Small intestine (tissue), 7 donors: ENCODE measurements at regions not wholly inside any gene's neighbourhood (a gene's known extent, or its start where the extent isn't known, plus 50 kb on each side); places are given as distances from the start of the nearest gene placed in this dataset.

Experiments used
- DNase-seq, 2 donors: peaks; one replicate each; pipeline versions ENCODE4 v3.0.0 to v3.0.0-alpha.2; 2013
- FAIRE-seq: peaks from 2 replicates; lab custom pipeline; 2012; peaks lifted over from hg19 to GRCh38; lab: Jason Lieb, UNC
- H3K27ac ChIP-seq, 3 donors: one replicate each; pipeline ENCODE4 v1.5.1; 2013; ENCODE audit warnings: low read length in 2 of 3, mild to moderate bottlenecking in 2 of 3, control low read depth in 1 of 3, inconsistent platforms in 1 of 3, low read depth in 1 of 3, moderate library complexity in 1 of 3
- H3K27me3 ChIP-seq, 3 donors: one replicate each; pipeline ENCODE4 v1.6.1; 2013; ENCODE audit warnings: low read length in 3 of 3, inconsistent platforms in 1 of 3; ENCODE audit not compliant: control insufficient read depth in 3 of 3, insufficient read depth in 3 of 3
- H3K36me3 ChIP-seq, 3 donors: one replicate each; pipeline ENCODE4 v1.6.1; 2013; ENCODE audit warnings: low read length in 3 of 3, inconsistent platforms in 1 of 3, low read depth in 1 of 3, mild to moderate bottlenecking in 1 of 3, moderate library complexity in 1 of 3; ENCODE audit not compliant: control insufficient read depth in 3 of 3, insufficient read depth in 2 of 3
- H3K4me1 ChIP-seq, 3 donors: one replicate each; pipeline ENCODE4 v1.6.1; 2013; ENCODE audit warnings: low read length in 2 of 3, inconsistent platforms in 1 of 3, low read depth in 1 of 3, mild to moderate bottlenecking in 1 of 3, moderate library complexity in 1 of 3; ENCODE audit not compliant: control insufficient read depth in 3 of 3, insufficient read depth in 2 of 3
- H3K4me3 ChIP-seq, 3 donors: one replicate each; pipeline ENCODE4 v1.5.1; 2013; ENCODE audit warnings: low read length in 3 of 3, control low read depth in 1 of 3, inconsistent platforms in 1 of 3, low read depth in 1 of 3, mild to moderate bottlenecking in 1 of 3, moderate library complexity in 1 of 3
- H3K9me3 ChIP-seq, 2 donors: one replicate each; pipeline ENCODE4 v1.6.1; 2013; ENCODE audit warnings: low read depth in 1 of 2, low read length in 1 of 2; ENCODE audit not compliant: control insufficient read depth in 2 of 2, insufficient read depth in 1 of 2
- WGBS, 3 donors: extraction: QIAGEN DNeasy Blood & Tissue Kit; methylation state at CpG; one replicate each; pipeline ENCODE4 v1.1.7; 2013; 5-methylcytosine and 5-hydroxymethylcytosine counted together
- donor health status: healthy with polysubstance abuse.
- donor health status: control.
- donor health status: control.
- donor health status: Bipolar disorder and iron deficiency.
- donor health status: healthy.

DNA sequence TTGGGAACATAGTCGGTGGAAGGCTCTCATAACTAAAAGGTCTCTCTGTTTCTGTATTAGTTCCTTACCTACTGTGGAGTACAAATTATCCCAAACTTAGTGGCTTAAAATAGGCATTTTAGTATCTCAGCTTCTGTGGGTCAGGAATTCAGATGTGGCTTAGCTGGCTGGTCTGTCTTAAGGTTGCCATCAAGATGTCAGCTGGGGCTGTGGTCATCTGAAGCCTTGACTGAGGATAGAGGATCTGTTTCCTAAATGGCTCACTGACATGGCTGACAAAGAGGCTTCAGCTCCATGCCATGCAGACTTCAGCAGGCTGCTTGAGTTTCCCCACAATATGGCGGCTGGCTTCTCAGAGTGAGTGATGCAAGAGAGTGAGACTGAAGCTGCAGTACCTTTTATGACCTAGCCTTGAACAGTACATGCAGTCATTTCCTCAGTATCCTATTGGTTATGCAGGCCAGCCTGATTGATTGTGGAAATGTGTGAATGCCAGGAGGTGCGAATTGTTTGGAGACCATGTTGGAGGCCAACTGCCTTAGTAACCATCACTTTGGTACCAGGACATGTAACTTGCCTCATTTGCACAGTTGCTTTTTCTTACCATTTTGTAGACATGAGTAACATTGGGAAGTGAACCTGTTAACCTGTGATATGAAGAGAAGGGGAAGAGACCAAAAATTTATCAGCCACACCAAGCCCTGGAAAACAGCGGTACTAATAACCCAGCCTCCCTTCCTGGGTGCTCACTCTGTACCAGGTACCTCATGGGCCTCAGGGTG lies 152.8 kb upstream of the IER5L start:
- DNase-seq (no peak), FAIRE-seq (no peak)
- Histone ChIP-seq H3K27ac (no peak overlapping the region), H3K36me3 (no peaks in the 10 kb centered on the region), H3K27me3 (no peaks in the 10 kb centered on the region), H3K4me1 (peaks cover 0 to 39% (median 4%) of the 10 kb centered on the region in 3 donors), H3K4me3 (no peak overlapping the region), H3K9me3 (peaks cover 0 to 15% of the 10 kb centered on the region in 2 donors)
- WGBS, 3 donors = 97% methylated on average over 4 of the region's 4 CpGs

DNA sequence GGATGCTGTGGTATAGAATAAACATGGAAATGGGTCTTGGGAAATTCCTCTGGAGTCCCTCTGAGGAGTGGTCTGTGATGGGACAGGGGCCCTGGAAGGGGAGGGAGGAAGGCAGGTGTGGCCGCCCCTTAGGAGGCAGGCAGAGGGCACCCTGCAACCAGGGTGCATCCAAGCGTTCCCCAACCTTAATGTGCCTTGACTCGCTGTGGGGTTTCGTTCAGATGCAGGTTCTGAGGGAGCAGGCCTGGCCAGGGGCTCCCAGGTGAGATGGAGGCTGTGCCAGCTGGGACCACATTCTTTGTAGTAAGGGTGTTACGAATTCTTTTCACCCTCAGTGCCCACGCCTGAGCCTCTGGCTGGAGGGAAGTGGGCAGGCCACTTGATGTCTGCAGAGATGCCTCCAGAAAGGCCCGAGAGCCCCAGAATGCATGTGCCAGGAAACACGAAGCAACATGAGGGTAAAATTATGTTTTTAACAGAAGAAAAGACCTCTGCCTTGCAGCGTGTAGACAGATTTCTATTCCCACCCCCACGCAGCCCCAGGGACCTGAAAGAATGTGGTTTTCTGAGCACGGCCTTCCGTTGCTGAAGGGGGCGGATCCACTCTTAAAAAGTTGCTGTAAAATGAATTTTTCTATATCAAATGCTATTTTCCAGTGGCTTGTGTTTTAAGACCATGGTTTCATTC lies 150.4 kb upstream of the IER5L start:
- no peak overlapping the region for H3K4me3 ChIP-seq
- no peak overlapping the region for H3K27ac ChIP-seq
- no peaks in the 10 kb centered on the region for H3K27me3 ChIP-seq
- H3K4me1 ChIP-seq = peaks cover 0 to 15% (median 0%) of the 10 kb centered on the region in 3 donors
- FAIRE-seq (no peak), DNase-seq (no peak)
- peaks cover 0 to 15% of the 10 kb centered on the region in 2 donors for H3K9me3 ChIP-seq
- no peaks in the 10 kb centered on the region for H3K36me3 ChIP-seq
- 61 to 79% (median 65%) methylated on average over 13 of the region's 13 CpGs for WGBS, 3 donors

DNA sequence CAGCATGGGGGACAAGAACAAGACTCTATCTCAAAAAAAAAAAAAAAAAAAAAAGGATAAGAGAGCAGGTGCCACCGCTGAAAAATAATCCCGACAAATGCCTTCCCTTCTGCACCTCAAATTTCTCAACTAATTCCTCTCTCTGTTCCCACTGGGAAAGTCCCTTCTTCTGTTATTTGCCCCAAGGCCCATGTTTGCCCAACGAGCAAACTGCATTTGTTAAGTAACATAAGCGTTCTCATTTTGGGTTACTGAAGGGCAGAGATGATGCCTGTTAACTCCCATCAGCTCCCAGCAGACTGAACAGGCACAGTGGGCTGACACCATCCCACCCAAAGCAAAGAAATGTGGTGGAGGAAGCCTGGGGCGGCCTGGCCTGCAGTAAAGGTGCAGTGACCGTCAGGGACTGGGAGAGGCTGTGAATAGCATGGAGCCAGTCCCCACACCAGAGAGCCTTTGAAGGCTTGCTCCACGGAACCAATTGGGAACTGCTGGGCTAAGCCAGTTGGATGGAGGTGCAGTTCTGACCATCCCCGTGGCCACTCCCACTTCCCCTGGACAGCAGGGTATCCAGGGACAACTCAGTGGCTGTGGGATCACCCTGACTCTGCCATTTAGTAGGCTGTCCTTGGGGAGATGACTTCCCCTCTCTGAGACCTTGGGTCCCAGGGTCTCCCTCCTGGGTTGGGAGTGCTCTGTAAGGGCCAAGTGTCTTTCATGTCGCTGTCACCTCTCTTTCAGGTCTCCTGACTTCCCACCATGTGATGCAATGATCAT lies 149.7 kb upstream of the IER5L start:
- H3K9me3 ChIP-seq = peaks cover 0 to 15% of the 10 kb centered on the region in 2 donors
- FAIRE-seq (no peak), DNase-seq (no peak)
- H3K36me3 ChIP-seq = no peaks in the 10 kb centered on the region
- 76 to 80% (median 78%) methylated on average over 9 of the region's 9 CpGs for WGBS, 3 donors
- no peak overlapping the region for H3K27ac ChIP-seq
- H3K4me1 ChIP-seq = peaks cover 0 to 12% (median 0%) of the 10 kb centered on the region in 3 donors
- H3K27me3 ChIP-seq = no peaks in the 10 kb centered on the region
- H3K4me3 ChIP-seq = no peak overlapping the region

DNA sequence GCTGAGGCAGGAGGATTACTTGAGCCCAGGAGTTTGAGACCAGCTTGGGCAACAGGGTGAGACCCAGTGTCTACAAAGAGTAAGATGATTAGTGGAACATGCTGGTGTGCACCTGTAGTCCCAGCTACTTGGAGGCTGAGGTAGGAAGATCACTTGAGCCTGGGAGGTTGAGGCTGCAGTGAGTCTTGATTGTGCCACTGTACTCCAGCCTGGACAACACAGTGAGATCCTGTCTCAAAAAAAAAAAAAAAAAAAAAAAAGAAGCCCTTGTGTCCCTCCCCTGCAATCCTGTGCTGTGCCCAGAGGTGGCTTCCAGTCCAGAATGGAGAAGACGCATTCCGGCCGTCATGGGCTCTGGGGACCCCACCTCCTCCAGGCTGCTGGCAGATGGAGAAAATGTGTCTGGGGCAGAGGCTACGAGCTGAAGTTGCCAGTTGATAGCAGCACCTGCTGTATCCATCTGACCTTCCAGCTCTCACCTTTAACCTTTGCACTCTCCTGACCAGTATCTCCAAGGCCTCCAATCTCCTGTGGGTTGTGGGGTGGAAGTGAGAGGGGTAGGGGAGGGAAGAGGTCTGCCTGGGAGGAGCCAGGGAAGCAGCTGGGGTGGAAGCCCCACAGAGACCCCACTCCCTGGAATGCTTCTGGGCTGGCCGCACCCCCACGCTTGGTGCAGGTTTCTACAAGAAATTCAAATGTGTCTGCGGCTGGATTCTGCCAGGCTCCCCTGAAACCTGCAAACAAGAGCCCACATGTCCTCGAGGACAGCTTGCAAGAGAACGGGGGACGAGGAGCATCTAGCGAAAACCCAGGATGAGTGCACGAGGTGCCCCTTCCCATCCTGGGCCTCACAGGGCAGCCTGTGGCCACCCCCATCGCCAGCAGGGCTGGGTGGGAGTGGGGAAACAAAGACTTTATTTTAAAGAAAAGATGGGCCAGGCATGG lies 148.3 kb upstream of the IER5L start:
- no peak for DNase-seq
- H3K4me1 ChIP-seq = no peaks in the 10 kb centered on the region
- no peak for FAIRE-seq
- 81 to 90% (median 89%) methylated on average over 13 of the region's 13 CpGs for WGBS, 3 donors
- H3K4me3 ChIP-seq = no peak overlapping the region
- H3K27me3 ChIP-seq = no peaks in the 10 kb centered on the region
- peaks cover 0 to 10% of the 10 kb centered on the region in 2 donors for H3K9me3 ChIP-seq
- H3K27ac ChIP-seq = no peak overlapping the region
- no peaks in the 10 kb centered on the region for H3K36me3 ChIP-seq

DNA sequence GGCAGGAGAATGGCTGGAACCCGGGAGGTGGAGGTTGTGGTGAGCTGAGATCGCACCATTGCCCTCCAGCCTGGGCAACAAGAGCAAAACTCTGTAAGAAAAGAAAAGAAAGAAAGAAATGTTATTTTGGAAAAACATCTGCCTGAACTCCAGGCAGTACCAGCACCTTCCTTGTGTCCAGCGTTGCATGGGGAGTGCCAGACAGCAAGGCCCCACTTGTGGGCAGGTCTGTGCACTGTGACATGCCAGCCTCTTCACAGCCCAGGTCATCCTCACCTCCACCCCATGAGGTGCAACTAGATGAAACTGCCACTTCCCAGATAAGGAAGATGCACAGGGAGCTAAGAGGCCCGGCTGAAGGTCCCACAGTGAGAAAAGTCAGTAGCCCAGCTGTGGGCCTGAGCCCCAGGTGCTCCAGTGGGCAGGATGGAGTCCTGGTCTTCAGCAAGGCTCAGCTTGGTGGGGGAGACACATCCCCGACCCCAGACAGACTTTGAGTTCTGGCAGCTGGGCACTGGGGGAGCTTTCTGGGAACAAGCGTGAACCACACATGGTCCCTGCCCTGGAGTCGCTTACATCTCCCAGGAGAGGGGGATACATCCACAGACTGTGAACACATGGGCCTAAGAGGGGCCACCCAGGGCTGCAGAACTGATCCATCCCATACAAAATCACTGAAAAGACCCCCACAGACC lies 146.9 kb upstream of the IER5L start:
- H3K4me1 ChIP-seq = peaks cover 0 to 12% (median 0%) of the 10 kb centered on the region in 3 donors
- no peaks in the 10 kb centered on the region for H3K36me3 ChIP-seq
- no peak overlapping the region for H3K4me3 ChIP-seq
- FAIRE-seq (no peak), DNase-seq (no peak)
- H3K27ac ChIP-seq = no peak overlapping the region
- H3K27me3 ChIP-seq = peaks cover 0 to 2% (median 0%) of the 10 kb centered on the region in 3 donors
- WGBS, 3 donors = 86 to 90% (median 88%) methylated on average over 7 of the region's 7 CpGs
- no peaks in the 10 kb centered on the region for H3K9me3 ChIP-seq

DNA sequence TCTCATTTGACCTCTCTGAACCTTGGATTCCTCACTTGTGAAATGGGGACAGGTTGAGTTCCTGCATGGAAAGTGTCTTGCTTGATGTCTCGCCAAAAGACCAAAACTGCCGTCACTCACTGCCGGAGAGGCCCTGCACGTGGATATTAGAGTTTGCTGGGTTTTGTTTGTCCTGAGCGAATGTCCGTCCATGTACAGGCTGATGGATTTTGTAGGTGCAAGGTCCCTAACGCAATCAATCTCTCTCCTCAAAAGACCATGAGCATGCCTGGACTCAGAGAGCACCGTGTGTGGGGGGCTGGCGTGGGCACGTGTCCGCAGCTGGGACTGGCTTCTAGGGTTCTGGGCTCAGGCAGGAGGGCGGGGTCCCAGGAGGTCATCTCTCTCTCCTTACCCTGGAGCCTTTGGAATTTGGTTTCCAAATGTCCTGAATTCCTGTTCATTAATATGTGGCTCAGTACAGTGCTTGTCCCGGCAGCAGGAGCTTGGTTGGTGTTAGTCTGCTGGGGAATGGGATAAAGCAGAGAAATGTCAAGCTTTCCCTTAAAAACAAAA lies 146.0 kb upstream of the IER5L start:
- Histone ChIP-seq H3K27me3 (peaks cover 0 to 2% (median 0%) of the 10 kb centered on the region in 3 donors), H3K36me3 (no peaks in the 10 kb centered on the region), H3K27ac (no peak overlapping the region), H3K9me3 (no peaks in the 10 kb centered on the region), H3K4me1 (peaks cover 0 to 18% (median 3%) of the 10 kb centered on the region in 3 donors), H3K4me3 (no peak overlapping the region)
- FAIRE-seq (no peak), DNase-seq (no peak)
- 82 to 85% (median 82%) methylated on average over 13 of the region's 13 CpGs for WGBS, 3 donors

DNA sequence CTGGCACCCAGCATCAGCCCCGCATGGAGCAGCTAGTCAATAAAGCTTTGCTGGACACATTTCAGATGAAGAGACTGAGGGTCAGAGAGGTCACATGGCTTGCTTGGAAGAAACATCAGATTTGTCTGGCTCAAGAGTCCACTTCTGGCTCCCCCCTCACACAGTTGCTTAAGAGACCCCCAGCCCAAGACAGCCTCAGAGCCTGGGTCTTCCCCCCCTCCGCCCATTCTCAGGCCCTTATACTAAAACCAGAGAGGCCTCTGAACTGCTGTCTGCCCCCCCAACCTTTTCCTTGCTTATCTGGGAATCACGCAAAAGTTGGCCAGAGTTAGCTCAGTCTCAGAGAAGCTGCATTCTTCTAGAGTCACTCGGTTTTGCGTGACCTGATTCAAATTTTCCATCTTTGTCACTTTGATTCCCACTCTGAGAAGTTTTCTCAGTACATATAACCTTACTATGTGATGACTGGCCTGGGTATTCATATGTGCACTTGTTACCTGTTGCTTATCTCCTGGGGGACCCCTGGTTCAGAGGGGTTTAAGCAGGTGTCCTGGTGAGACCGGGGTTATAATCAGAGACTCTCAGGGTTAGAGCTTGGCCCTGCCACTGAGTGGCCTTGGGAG lies 145.4 kb upstream of the IER5L start:
- Histone ChIP-seq H3K27ac (no peak overlapping the region), H3K27me3 (peaks cover 0 to 2% (median 0%) of the 10 kb centered on the region in 3 donors), H3K4me1 (peaks cover 0 to 22% (median 3%) of the 10 kb centered on the region in 3 donors), H3K36me3 (no peaks in the 10 kb centered on the region), H3K9me3 (no peaks in the 10 kb centered on the region), H3K4me3 (no peak overlapping the region)
- DNase-seq (no peak), FAIRE-seq (no peak)
- WGBS, 3 donors = 55 to 66% (median 64%) methylated on average over 6 of the region's 6 CpGs
